SK-N-SH (cell line): ENCODE measurements at regions not wholly inside any gene's neighbourhood (a gene's known extent, or its start where the extent isn't known, plus 50 kb on each side); places are given as distances from the start of the nearest gene placed in this dataset.

Experiments
- CHD2 ChIP-seq: fragments of 150-350 bp; IDR thresholded peaks from 2 replicates; pipeline ENCODE4 v1.6.1; 2018; ENCODE audit warnings: low read length; ENCODE audit not compliant: partially characterized antibody
- CTCF ChIP-seq: fragments of 200-600 bp; sonication (generic); IDR thresholded peaks from 2 replicates; pipeline ENCODE4 v1.6.1; 2017; ENCODE audit warnings: antibody characterized with exemption, mild to moderate bottlenecking, moderate library complexity
- FOSL2 ChIP-seq: IDR thresholded peaks from 2 replicates; pipeline ENCODE4 v1.4.0; 2012; ENCODE audit warnings: low read depth, mild to moderate bottlenecking, moderate library complexity, borderline replicate concordance
- PBX3 ChIP-seq: IDR thresholded peaks from 2 replicates; pipeline ENCODE4; 2012
- RAD21 ChIP-seq: IDR thresholded peaks from 2 replicates; pipeline ENCODE4 v1.6.1; 2012; ENCODE audit warnings: mild to moderate bottlenecking, low read length
- TCF12 ChIP-seq: IDR thresholded peaks from 2 replicates; pipeline ENCODE4 v1.4.0; 2012

GRCh38 chr1:166612886-166613285, 226.4 kb upstream of the POGK start:
- TF ChIP-seq CHD2 (no peak), CTCF (no peak), TCF12 (no peak), RAD21 (no peak), PBX3 (no peak), FOSL2 (no peak)
